H9 (cell line): ENCODE measurements at regions not wholly inside any gene's neighbourhood (a gene's known extent, or its start where the extent isn't known, plus 50 kb on each side); places are given as distances from the start of the nearest gene placed in this dataset.

ENCODE experiments used
- DNase-seq: peaks from one replicate; pipeline ENCODE4 v3.0.0-alpha.2; 2017
- H2AFZ ChIP-seq: one replicate; pipeline ENCODE4 v1.6.1; 2013; ENCODE audit warnings: mild to moderate bottlenecking, low read length, control low read depth, moderate library complexity
- H2AK5ac ChIP-seq: 2 replicates; pipeline ENCODE4 v1.6.1; 2013; ENCODE audit warnings: low read length, control low read depth, mixed read lengths; ENCODE audit not compliant: insufficient read length
- H2BK120ac ChIP-seq: one replicate; pipeline ENCODE4 v1.6.1; 2013; ENCODE audit warnings: low read depth, mild to moderate bottlenecking, low read length, control low read depth, inconsistent platforms; ENCODE audit not compliant: poor library complexity, severe bottlenecking
- H2BK12ac ChIP-seq: 2 replicates; pipeline ENCODE4 v1.6.1; 2013; ENCODE audit warnings: low read length, control low read depth, mixed read lengths, low read depth; ENCODE audit not compliant: insufficient read length
- H2BK15ac ChIP-seq: 2 replicates; pipeline ENCODE4 v1.6.1; 2013; ENCODE audit warnings: low read depth, low read length, control low read depth
- H2BK20ac ChIP-seq: one replicate; pipeline ENCODE4 v1.6.1; 2013; ENCODE audit warnings: low read depth, mild to moderate bottlenecking, low read length, control low read depth, inconsistent platforms; ENCODE audit not compliant: poor library complexity, severe bottlenecking
- H2BK5ac ChIP-seq: 2 replicates; pipeline ENCODE4 v1.6.1; 2013; ENCODE audit warnings: low read length, control low read depth, mixed read lengths; ENCODE audit not compliant: insufficient read length
- H3K14ac ChIP-seq: 2 replicates; pipeline ENCODE4 v1.6.1; 2013; ENCODE audit warnings: low read length, control low read depth; ENCODE audit not compliant: insufficient read depth
- H3K18ac ChIP-seq: 2 replicates; pipeline ENCODE4 v1.6.1; 2013; ENCODE audit warnings: low read depth, mild to moderate bottlenecking, mixed read lengths, low read length, control low read depth; ENCODE audit not compliant: insufficient read length
- H3K23ac ChIP-seq: 2 replicates; pipeline ENCODE4 v1.6.1; 2013; ENCODE audit warnings: low read length, control low read depth, mixed read lengths, low read depth; ENCODE audit not compliant: insufficient read length
- H3K23me2 ChIP-seq: 2 replicates; pipeline ENCODE4 v1.6.1; 2013; ENCODE audit warnings: low read depth, mild to moderate bottlenecking, mixed read lengths, low read length, control low read depth; ENCODE audit not compliant: insufficient read length, poor library complexity, severe bottlenecking
- H3K27ac ChIP-seq: 2 replicates; pipeline ENCODE4 v1.5.1; 2013; ENCODE audit warnings: low read length, control low read depth, mixed read lengths, low read depth; ENCODE audit not compliant: insufficient read length
- H3K27me3 ChIP-seq: 2 replicates; pipeline ENCODE4 v1.6.1; 2013; ENCODE audit warnings: low read length, control low read depth, inconsistent platforms; ENCODE audit not compliant: insufficient read depth
- H3K4ac ChIP-seq: 2 replicates; pipeline ENCODE4 v1.6.1; 2013; ENCODE audit warnings: low read depth, mild to moderate bottlenecking, control low read depth, inconsistent platforms, low read length, moderate library complexity
- H3K4me1 ChIP-seq: 2 replicates; pipeline ENCODE4 v1.6.1; 2013; ENCODE audit warnings: low read length, control low read depth, inconsistent platforms; ENCODE audit not compliant: insufficient read depth
- H3K4me2 ChIP-seq: 2 replicates; pipeline ENCODE4 v1.6.1; 2013; ENCODE audit warnings: low read length, control low read depth, mixed read lengths; ENCODE audit not compliant: insufficient read length, insufficient read depth
- H3K56ac ChIP-seq: 2 replicates; pipeline ENCODE4 v1.6.1; 2013; ENCODE audit warnings: low read depth, mild to moderate bottlenecking, mixed read lengths, low read length, control low read depth; ENCODE audit not compliant: insufficient read length
- H3K79me1 ChIP-seq: 2 replicates; pipeline ENCODE4 v1.6.1; 2013; ENCODE audit warnings: low read depth, mild to moderate bottlenecking, moderate library complexity, low read length, control low read depth, inconsistent platforms; ENCODE audit not compliant: insufficient read depth, poor library complexity, severe bottlenecking
- H3K79me2 ChIP-seq: 2 replicates; pipeline ENCODE4 v1.6.1; 2013; ENCODE audit warnings: low read length, control low read depth, inconsistent platforms; ENCODE audit not compliant: insufficient read depth
- H3K9ac ChIP-seq: 2 replicates; pipeline ENCODE4 v1.6.1; 2013; ENCODE audit warnings: low read length, control low read depth, mixed read lengths; ENCODE audit not compliant: insufficient read length; ENCODE audit errors: extremely low read depth
- H3K9me3 ChIP-seq: one replicate; pipeline ENCODE4 v1.6.1; 2013; ENCODE audit warnings: low read depth, low read length, inconsistent platforms; ENCODE audit not compliant: control insufficient read depth
- H3T11ph ChIP-seq: one replicate; pipeline ENCODE4 v1.6.1; 2013; ENCODE audit warnings: mild to moderate bottlenecking, low read length, control low read depth, inconsistent platforms
- H4K20me1 ChIP-seq: one replicate; pipeline ENCODE4 v1.6.1; 2013; ENCODE audit not compliant: control insufficient read depth, insufficient read length, insufficient read depth
- H4K5ac ChIP-seq: 2 replicates; pipeline ENCODE4 v1.6.1; 2013; ENCODE audit warnings: low read depth, mild to moderate bottlenecking, mixed read lengths, low read length, control low read depth; ENCODE audit not compliant: insufficient read length
- H4K8ac ChIP-seq: replicated peaks from 2 replicates; pipeline ENCODE4 v1.6.1; 2013; ENCODE audit warnings: low read length, control low read depth, mixed read lengths, low read depth; ENCODE audit not compliant: insufficient read length
- H4K91ac ChIP-seq: 2 replicates; pipeline ENCODE4 v1.6.1; 2013; ENCODE audit warnings: low read depth, mild to moderate bottlenecking, moderate library complexity, mixed read lengths, low read length, control low read depth; ENCODE audit not compliant: insufficient read length
- H3K27ac Mint-ChIP-seq, 3 experiments: 2 replicates in 2 of 3; 3 replicates in 1 of 3; pipeline ENCODE4 v1.8.0; 2020 to 2021; ENCODE audit warnings: mixed read lengths in 3 of 3, mild to moderate bottlenecking in 1 of 3, moderate library complexity in 1 of 3
- H3K27me3 Mint-ChIP-seq: 2 replicates; pipeline ENCODE4 v1.8.0; 2021; ENCODE audit warnings: low read depth, mild to moderate bottlenecking, moderate library complexity, mixed read lengths
- H3K36me3 Mint-ChIP-seq, 3 experiments: 2 replicates in 2 of 3; 3 replicates in 1 of 3; pipeline ENCODE4 v1.8.0; 2020 to 2021; ENCODE audit warnings: low read depth in 3 of 3, mixed read lengths in 3 of 3; ENCODE audit not compliant: insufficient read depth in 1 of 3
- H3K4me1 Mint-ChIP-seq, 2 experiments: 2 replicates each; pipeline ENCODE4 v1.8.0; 2020; ENCODE audit warnings: mixed read lengths in 2 of 2
- H3K4me3 Mint-ChIP-seq, 2 experiments: 2 replicates in 1 of 2; 3 replicates in 1 of 2; pipeline ENCODE4 v1.8.0; 2020 to 2021; ENCODE audit warnings: mild to moderate bottlenecking in 2 of 2, mixed read lengths in 2 of 2, moderate library complexity in 1 of 2
- H3K9me3 Mint-ChIP-seq, 2 experiments: 2 replicates in 1 of 2; 3 replicates in 1 of 2; pipeline ENCODE4 v1.8.0; 2020; ENCODE audit warnings: mild to moderate bottlenecking in 2 of 2, mixed read lengths in 2 of 2, moderate library complexity in 1 of 2
- CTCF ChIP-seq: fragments of 200-600 bp; sonication (generic); conservative IDR thresholded peaks from 3 replicates; pipeline ENCODE4 v1.8.0; 2021; ENCODE audit warnings: antibody characterized with exemption, mild to moderate bottlenecking

GRCh38 chrX:96619588-96619987, 65.1 kb upstream of the DIAPH2 start:
- no peak for TF ChIP-seq CTCF
- H3K4me3 Mint-ChIP-seq = no peak overlapping the region
- no peak overlapping the region for H2AFZ ChIP-seq
- H3K4me2 ChIP-seq = no peak overlapping the region
- H4K20me1 ChIP-seq = no peaks in the 10 kb centered on the region
- H3K79me1 ChIP-seq = no peaks in the 10 kb centered on the region
- H3K14ac ChIP-seq = no peak overlapping the region
- H2BK12ac ChIP-seq = no peak overlapping the region
- H3K36me3 Mint-ChIP-seq = peaks cover 0 to 8% (median 8%) of the 10 kb centered on the region in 3 experiments; a peak in 5 of 7 replicates
- no peaks in the 10 kb centered on the region for H3K27me3 ChIP-seq
- H3K4me1 Mint-ChIP-seq = no peaks in the 10 kb centered on the region; a peak in 1 of 4 replicates
- H2BK5ac ChIP-seq = no peak overlapping the region
- no peak overlapping the region for H3T11ph ChIP-seq
- H4K5ac ChIP-seq = no peak overlapping the region
- H3K4ac ChIP-seq = no peak overlapping the region
- H3K23ac ChIP-seq = no peak overlapping the region
- no peak overlapping the region for H2BK120ac ChIP-seq
- no peak for DNase-seq
- H3K4me1 ChIP-seq = no peaks in the 10 kb centered on the region
- H3K18ac ChIP-seq = no peak overlapping the region
- H4K91ac ChIP-seq = no peak overlapping the region
- H3K9me3 Mint-ChIP-seq = peaks cover 7% of the 10 kb centered on the region in 2 experiments
- H3K9ac ChIP-seq = no peak overlapping the region
- H3K79me2 ChIP-seq = no peaks in the 10 kb centered on the region
- no peaks in the 10 kb centered on the region for H3K27me3 Mint-ChIP-seq
- H3K27ac ChIP-seq = no peak overlapping the region
- no peak overlapping the region for H3K27ac Mint-ChIP-seq
- H2AK5ac ChIP-seq = no peak overlapping the region
- H3K9me3 ChIP-seq = no peaks in the 10 kb centered on the region
- H3K56ac ChIP-seq = no peak overlapping the region
- H2BK15ac ChIP-seq = no peak overlapping the region
- no peaks in the 10 kb centered on the region for H3K23me2 ChIP-seq
- H4K8ac ChIP-seq = no peak overlapping the region
- no peak overlapping the region for H2BK20ac ChIP-seq
